VCaP (cell line): ENCODE measurements at regions not wholly inside any gene's neighbourhood (a gene's known extent, or its start where the extent isn't known, plus 50 kb on each side); places are given as distances from the start of the nearest gene placed in this dataset.

Source experiments
- H3K27ac ChIP-seq: fragments of 450-650 bp; 2 replicates; pipeline ENCODE4 v1.5.1; 2017
- CTCF ChIP-seq: fragments of 450-650 bp; conservative IDR thresholded peaks from 2 replicates; pipeline ENCODE4 v1.5.1; 2017; ENCODE audit warnings: mild to moderate bottlenecking, moderate library complexity

- TF ChIP-seq CTCF, result no peak
- H3K27ac ChIP-seq, result no peak overlapping the region
Observed at GRCh38 chr6:117034971-117035370, 157.9 kb downstream of the RFX6 start.

- no peak overlapping the region for H3K27ac ChIP-seq
- no peak for TF ChIP-seq CTCF
Observed at GRCh38 chr6:117050301-117050700, 173.3 kb downstream of the RFX6 start.

- no peak overlapping the region for H3K27ac ChIP-seq
- TF ChIP-seq CTCF, result no peak
Observed at GRCh38 chr6:117072134-117072533, 193.2 kb upstream of the VGLL2 start.

- no peak overlapping the region for H3K27ac ChIP-seq
- no peak for TF ChIP-seq CTCF
Observed at GRCh38 chr6:117072781-117073180, 192.6 kb upstream of the VGLL2 start.

DNA sequence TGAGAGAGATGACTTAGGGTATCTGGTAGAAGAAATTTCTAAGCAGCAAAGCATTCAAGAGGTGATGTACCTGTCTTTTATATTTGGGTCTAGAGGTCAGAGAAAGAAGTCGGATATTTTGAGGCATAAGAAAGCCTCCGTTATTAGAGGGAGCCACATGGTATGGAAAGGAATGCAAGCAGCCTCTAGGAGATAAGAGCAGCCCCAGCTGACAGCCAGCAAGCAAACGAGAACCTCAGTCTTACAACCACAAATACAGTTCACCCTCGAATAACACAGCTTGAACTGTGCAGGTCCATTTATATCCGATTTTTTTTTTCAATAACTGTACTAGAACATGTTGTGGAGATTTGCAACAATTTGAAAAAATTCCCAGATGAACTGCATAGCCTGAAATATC, 190.7 kb upstream of the VGLL2 start:
- no peak for TF ChIP-seq CTCF
- no peak overlapping the region for H3K27ac ChIP-seq

DNA sequence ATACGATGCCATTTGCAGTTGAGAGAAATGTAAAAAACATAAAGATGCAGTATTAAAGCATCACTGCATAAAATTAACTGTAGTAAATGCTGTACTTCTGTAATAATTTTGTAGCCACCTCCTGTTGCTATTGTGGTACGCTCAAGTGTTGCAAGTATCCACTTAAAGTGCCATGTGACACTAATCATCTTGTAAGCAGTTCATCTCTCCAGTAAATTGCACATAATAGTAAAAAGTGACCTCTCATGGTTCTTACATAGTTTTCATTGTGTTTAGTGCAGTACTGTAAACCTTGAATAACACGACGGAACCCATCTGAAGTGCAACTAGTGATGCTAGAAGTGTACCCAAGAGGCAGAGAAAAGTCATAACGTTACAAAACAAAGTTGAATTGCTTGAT, 190.1 kb upstream of the VGLL2 start:
- no peak overlapping the region for H3K27ac ChIP-seq
- TF ChIP-seq CTCF, result no peak

GRCh38 chr6:117076076-117076475, 189.3 kb upstream of the VGLL2 start:
- H3K27ac ChIP-seq, result no peak overlapping the region
- no peak for TF ChIP-seq CTCF

DNA sequence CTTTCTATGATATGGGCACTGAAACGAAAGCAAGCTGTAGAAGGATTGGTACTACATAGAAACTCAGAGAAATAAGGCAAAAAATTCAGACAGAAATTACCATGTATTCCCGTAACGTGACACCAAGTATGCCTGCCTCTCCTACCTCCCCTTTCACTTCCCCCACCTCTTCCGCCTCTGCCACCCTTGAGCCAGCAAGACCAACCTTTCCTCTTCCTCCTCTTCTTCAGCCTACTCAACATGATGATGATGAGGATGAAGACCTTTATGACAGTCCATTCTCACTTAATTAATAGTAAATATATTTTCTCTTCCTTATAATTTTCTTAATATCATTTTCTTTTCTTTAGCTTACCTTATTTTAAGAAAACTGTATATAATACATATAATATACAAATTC, 188.1 kb upstream of the VGLL2 start:
- no peak for TF ChIP-seq CTCF
- H3K27ac ChIP-seq, result no peak overlapping the region
